ENCODE measurements at regions not wholly inside any gene's neighbourhood (a gene's known extent, or its start where the extent isn't known, plus 50 kb on each side); places are given as distances from the start of the nearest gene placed in this dataset.

DNA sequence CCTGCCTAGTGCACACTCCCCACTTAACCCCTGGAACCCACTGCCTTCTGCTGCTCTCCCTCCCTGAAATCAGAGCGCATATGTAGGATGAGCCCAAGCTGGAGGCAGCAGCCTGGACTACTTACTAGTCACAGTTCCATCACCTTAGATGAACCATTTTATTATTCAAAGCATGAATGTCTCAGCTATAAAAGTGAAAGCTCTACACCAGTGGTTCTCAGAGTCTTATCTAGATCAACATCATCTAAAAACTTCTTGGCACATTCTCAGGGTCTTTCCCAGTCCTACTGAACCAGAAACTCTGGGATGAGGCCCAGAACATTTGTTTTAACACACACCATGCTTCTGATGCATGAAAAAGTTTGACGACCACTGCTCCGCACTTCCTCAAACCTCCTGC, 100.3 kb upstream of the ANK3 start:
- TF ChIP-seq CTCF (conservative IDR thresholded peaks at IDR 0.05; ENCODE audit: low read length) = no peak
- TF ChIP-seq EZH2phosphoT487 (IDR thresholded peaks at IDR 0.05; ENCODE audit: borderline replicate concordance) = no peak
